Colon (tissue), 2 donors: ENCODE measurements at regions not wholly inside any gene's neighbourhood (a gene's known extent, or its start where the extent isn't known, plus 50 kb on each side); places are given as distances from the start of the nearest gene placed in this dataset.

Experiments used
- FAIRE-seq: peaks from 2 replicates; lab custom pipeline; 2012; peaks lifted over from hg19 to GRCh38; lab: Jason Lieb, UNC
- donor health status: control.
- donor health status: control.

GRCh38 chr5:97729938-97730337 is 546.9 kb upstream of the RIOK2 start:
- no peak for FAIRE-seq

- no peak for FAIRE-seq
Measured at GRCh38 chr5:97735209-97735608, 552.2 kb upstream of the RIOK2 start.

- no peak for FAIRE-seq
Measured at GRCh38 chr5:97737608-97738007, 554.6 kb upstream of the RIOK2 start.

GRCh38 chr5:97745817-97746216 is 562.8 kb upstream of the RIOK2 start:
- FAIRE-seq = no peak

GRCh38 chr5:97750576-97750975 is 567.5 kb upstream of the RIOK2 start:
- FAIRE-seq = no peak

GRCh38 chr5:97751540-97751939 is 568.5 kb upstream of the RIOK2 start:
- no peak for FAIRE-seq

- FAIRE-seq = no peak
Measured at GRCh38 chr5:97752871-97753270, 569.8 kb upstream of the RIOK2 start.

GRCh38 chr5:97762483-97762882 is 579.4 kb upstream of the RIOK2 start:
- FAIRE-seq = no peak

- FAIRE-seq = no peak
Measured at GRCh38 chr5:97764700-97765099, 581.7 kb upstream of the RIOK2 start.

GRCh38 chr5:97778451-97778850 is 595.4 kb upstream of the RIOK2 start:
- FAIRE-seq = no peak

GRCh38 chr5:97788369-97788768 is 605.3 kb upstream of the RIOK2 start:
- FAIRE-seq = peak; percentile 85

GRCh38 chr5:97797994-97798451 is 615.0 kb upstream of the RIOK2 start:
- no peak for FAIRE-seq

- FAIRE-seq = no peak
Measured at GRCh38 chr5:97801461-97801860, 618.4 kb upstream of the RIOK2 start.

- FAIRE-seq = no peak
Measured at GRCh38 chr5:97820138-97820537, 637.1 kb upstream of the RIOK2 start.

- FAIRE-seq = no peak
Measured at GRCh38 chr5:97832645-97833296, 649.7 kb upstream of the RIOK2 start.

GRCh38 chr5:97834561-97834960 is 651.5 kb upstream of the RIOK2 start:
- no peak for FAIRE-seq

- no peak for FAIRE-seq
Measured at GRCh38 chr5:97835112-97835511, 652.1 kb upstream of the RIOK2 start.

- FAIRE-seq = no peak
Measured at GRCh38 chr5:97836816-97837215, 653.8 kb upstream of the RIOK2 start.

- FAIRE-seq = no peak
Measured at GRCh38 chr5:97838214-97838613, 655.2 kb upstream of the RIOK2 start.

GRCh38 chr5:97839341-97840086 is 656.5 kb upstream of the RIOK2 start:
- FAIRE-seq = no peak

- FAIRE-seq = no peak
Measured at GRCh38 chr5:97840643-97841042, 657.6 kb upstream of the RIOK2 start.

- no peak for FAIRE-seq
Measured at GRCh38 chr5:97842687-97843086, 659.6 kb upstream of the RIOK2 start.

- no peak for FAIRE-seq
Measured at GRCh38 chr5:97844797-97845196, 661.8 kb upstream of the RIOK2 start.

GRCh38 chr5:97846643-97847042 is 663.6 kb upstream of the RIOK2 start:
- FAIRE-seq = no peak
